Hepatocyte (in vitro differentiated cells): ENCODE measurements at regions not wholly inside any gene's neighbourhood (a gene's known extent, or its start where the extent isn't known, plus 50 kb on each side); places are given as distances from the start of the nearest gene placed in this dataset.

ENCODE experiments used
- DNase-seq: peaks from one replicate; pipeline ENCODE4 v3.0.0-alpha.2; 2016; ENCODE audit warnings: low spot score
- H2AFZ ChIP-seq: fragments of 200-600 bp; sonication (generic); 2 replicates; pipeline ENCODE4 v1.6.0; 2016; ENCODE audit warnings: antibody characterized with exemption, mild to moderate bottlenecking
- H3K27ac ChIP-seq: fragments of 200-600 bp; sonication (generic); 2 replicates; pipeline ENCODE4 v1.5.1; 2016; ENCODE audit warnings: mild to moderate bottlenecking
- H3K27me3 ChIP-seq: fragments of 200-600 bp; sonication (generic); 2 replicates; pipeline ENCODE4 v1.6.1; 2016
- H3K36me3 ChIP-seq: fragments of 200-600 bp; sonication (generic); replicated peaks from 2 replicates; pipeline ENCODE4 v1.5.1; 2016; ENCODE audit warnings: low read depth; ENCODE audit not compliant: insufficient read depth
- H3K4me1 ChIP-seq: fragments of 200-600 bp; sonication (generic); 2 replicates; pipeline ENCODE4 v1.5.1; 2016; ENCODE audit warnings: mild to moderate bottlenecking, moderate library complexity; ENCODE audit not compliant: insufficient read depth
- H3K4me2 ChIP-seq: fragments of 200-600 bp; sonication (generic); 2 replicates; pipeline ENCODE4 v1.6.0; 2016
- H3K4me3 ChIP-seq: fragments of 200-600 bp; sonication (generic); 2 replicates; pipeline ENCODE4 v1.5.1; 2016; ENCODE audit warnings: mild to moderate bottlenecking
- H3K79me2 ChIP-seq: fragments of 200-600 bp; sonication (generic); 2 replicates; pipeline ENCODE4 v1.6.0; 2017; ENCODE audit warnings: mild to moderate bottlenecking
- H3K9me2 ChIP-seq: fragments of 200-600 bp; sonication (generic); replicated peaks from 2 replicates; pipeline ENCODE4 v1.6.0; 2017; ENCODE audit warnings: mild to moderate bottlenecking; ENCODE audit not compliant: insufficient read depth
- H3K9me3 ChIP-seq: fragments of 200-600 bp; sonication (generic); 2 replicates; pipeline ENCODE4 v1.5.1; 2016; ENCODE audit warnings: low read depth, mild to moderate bottlenecking
- H4K20me1 ChIP-seq: fragments of 200-600 bp; sonication (generic); 2 replicates; pipeline ENCODE4 v1.6.0; 2016; ENCODE audit warnings: mild to moderate bottlenecking; ENCODE audit not compliant: insufficient read depth, poor library complexity, severe bottlenecking
- EZH2 ChIP-seq: fragments of 200-600 bp; sonication (generic); IDR thresholded peaks from 2 replicates; pipeline ENCODE4 v1.6.1; 2016; ENCODE audit warnings: antibody characterized with exemption, mild to moderate bottlenecking, borderline replicate concordance
- EZH2phosphoT487 ChIP-seq: fragments of 200-600 bp; sonication (generic); IDR thresholded peaks from one replicate; pipeline ENCODE4 v1.6.1; 2018; ENCODE audit warnings: antibody characterized with exemption, mild to moderate bottlenecking, low read depth, moderate library complexity; ENCODE audit not compliant: unreplicated experiment, severe bottlenecking
- whole genome bisulfite sequencing: methylation state at CpG from one replicate; pipeline ENCODE4 v1.1.6; 2016; ENCODE audit warnings: low lambda C conversion rate; ENCODE audit errors: missing lambda C conversion rate; 5-methylcytosine and 5-hydroxymethylcytosine counted together
- TF ChIP-seq, protein P1 (sequence below): fragments of 200-600 bp; sonication (generic); IDR thresholded peaks from 2 replicates; pipeline ENCODE4 v1.5.1; 2016; ENCODE audit warnings: antibody characterized with exemption, mild to moderate bottlenecking; ENCODE audit not compliant: poor library complexity

DNA sequence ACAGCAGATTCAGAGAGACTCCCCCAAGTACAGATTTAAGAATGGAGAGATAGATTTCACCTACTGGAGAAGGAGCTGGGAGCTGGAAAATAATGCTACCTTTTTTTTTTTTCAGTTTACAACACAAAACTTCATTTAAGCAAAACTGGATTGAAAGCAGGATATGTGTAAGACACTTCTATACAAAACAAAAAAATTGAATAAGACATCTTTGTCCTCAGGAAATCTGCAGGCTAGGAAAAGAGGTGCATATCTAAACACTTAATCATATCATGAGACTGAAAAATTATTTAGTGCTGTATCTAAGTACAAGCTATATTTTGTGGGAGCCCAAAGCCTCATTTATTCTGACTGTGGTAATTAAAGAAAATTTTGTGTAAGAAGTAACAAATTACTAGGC lies 516.1 kb downstream of the ZIC1 start:
- Histone ChIP-seq H3K4me3 (no peak overlapping the region), H3K4me2 (no peak overlapping the region), H3K27me3 (no peaks in the 10 kb centered on the region), H3K9me3 (no peaks in the 10 kb centered on the region), H2AFZ (no peak overlapping the region), H3K27ac (no peak overlapping the region), H3K79me2 (no peaks in the 10 kb centered on the region), H3K4me1 (no peaks in the 10 kb centered on the region), H3K9me2 (no peaks in the 10 kb centered on the region), H3K36me3 (no peaks in the 10 kb centered on the region), H4K20me1 (no peaks in the 10 kb centered on the region)
- DNase-seq = no peak
- TF ChIP-seq EZH2 = no peak
- no peak for TF ChIP-seq EZH2phosphoT487

DNA sequence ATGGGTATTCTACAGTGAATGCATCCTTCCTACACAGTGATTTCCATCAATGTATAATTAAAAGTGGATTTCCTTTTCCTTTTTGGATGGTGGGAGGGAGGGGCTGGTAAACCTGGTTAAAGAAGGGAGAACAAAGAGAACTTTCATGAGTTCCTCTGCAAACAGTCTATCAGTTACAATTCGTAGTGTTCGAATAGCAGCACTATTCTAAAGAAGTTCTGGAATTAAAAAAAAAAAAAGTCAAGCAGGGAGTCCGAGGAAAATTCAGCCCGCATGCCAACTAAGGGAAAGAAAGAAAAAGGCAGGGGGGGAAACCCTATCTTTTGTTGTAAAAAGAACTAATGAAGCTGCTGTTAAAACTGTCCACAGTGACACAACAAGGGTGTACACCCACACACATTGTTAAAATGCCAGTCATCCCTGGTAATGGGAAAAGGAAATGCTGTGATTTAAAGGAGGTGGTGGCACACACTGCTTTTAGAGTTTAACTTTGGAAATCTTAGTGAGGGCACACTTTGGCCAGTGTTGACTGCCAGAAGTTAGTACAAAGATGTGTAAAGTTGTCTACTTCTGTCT lies 521.2 kb downstream of the ZIC1 start:
- 52% methylated on average over 4 of the region's 4 CpGs for WGBS
- H3K4me3 ChIP-seq = no peak overlapping the region
- H3K27ac ChIP-seq = no peak overlapping the region
- TF ChIP-seq EZH2 (no peak), EZH2phosphoT487 (no peak)
- TF ChIP-seq, protein P1, sequence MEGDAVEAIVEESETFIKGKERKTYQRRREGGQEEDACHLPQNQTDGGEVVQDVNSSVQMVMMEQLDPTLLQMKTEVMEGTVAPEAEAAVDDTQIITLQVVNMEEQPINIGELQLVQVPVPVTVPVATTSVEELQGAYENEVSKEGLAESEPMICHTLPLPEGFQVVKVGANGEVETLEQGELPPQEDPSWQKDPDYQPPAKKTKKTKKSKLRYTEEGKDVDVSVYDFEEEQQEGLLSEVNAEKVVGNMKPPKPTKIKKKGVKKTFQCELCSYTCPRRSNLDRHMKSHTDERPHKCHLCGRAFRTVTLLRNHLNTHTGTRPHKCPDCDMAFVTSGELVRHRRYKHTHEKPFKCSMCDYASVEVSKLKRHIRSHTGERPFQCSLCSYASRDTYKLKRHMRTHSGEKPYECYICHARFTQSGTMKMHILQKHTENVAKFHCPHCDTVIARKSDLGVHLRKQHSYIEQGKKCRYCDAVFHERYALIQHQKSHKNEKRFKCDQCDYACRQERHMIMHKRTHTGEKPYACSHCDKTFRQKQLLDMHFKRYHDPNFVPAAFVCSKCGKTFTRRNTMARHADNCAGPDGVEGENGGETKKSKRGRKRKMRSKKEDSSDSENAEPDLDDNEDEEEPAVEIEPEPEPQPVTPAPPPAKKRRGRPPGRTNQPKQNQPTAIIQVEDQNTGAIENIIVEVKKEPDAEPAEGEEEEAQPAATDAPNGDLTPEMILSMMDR = no peak
- no peaks in the 10 kb centered on the region for H3K79me2 ChIP-seq
- no peaks in the 10 kb centered on the region for H3K36me3 ChIP-seq
- no peaks in the 10 kb centered on the region for H4K20me1 ChIP-seq
- no peak overlapping the region for H3K4me2 ChIP-seq
- H3K4me1 ChIP-seq = no peaks in the 10 kb centered on the region
- no peaks in the 10 kb centered on the region for H3K9me2 ChIP-seq
- no peaks in the 10 kb centered on the region for H3K27me3 ChIP-seq
- no peak for DNase-seq
- H3K9me3 ChIP-seq = no peaks in the 10 kb centered on the region
- H2AFZ ChIP-seq = no peak overlapping the region

DNA sequence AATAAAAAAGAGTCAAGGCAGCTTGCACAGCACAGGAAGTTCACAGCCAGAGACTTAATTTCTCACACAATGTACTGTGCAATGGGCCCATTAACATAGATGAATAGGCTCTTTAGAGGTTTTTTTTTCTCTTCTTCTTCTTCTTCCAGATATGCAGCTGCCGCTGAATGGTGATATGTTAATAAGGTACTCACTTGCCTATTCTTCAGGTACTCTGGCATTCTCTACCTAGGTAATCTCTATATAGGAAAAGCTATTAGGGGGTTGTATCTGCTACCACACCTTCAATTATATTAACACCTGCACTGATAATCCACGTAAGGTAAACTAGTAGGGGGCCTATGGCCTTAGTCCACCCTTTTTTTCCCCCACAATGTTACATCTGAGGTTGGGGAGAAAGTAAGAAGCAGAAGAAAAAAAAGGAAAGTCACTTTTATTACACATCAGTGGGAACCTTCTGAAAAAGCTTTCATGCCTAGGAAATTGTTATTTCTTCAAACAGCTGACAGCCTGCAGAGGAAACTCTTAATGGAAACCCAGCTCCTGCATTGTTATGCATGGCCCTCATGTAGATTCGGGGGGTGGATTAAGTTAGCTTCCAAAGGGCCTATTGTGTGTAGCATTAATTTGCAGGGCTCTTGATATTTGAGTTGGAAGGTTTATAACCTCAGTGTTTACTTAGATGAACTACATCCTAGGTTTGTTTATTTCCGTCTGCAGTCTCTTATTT lies 525.5 kb downstream of the ZIC1 start:
- Histone ChIP-seq H2AFZ (no peak overlapping the region), H3K4me2 (no peak overlapping the region), H3K79me2 (no peaks in the 10 kb centered on the region), H3K4me3 (no peak overlapping the region), H4K20me1 (no peaks in the 10 kb centered on the region), H3K36me3 (no peaks in the 10 kb centered on the region), H3K27ac (no peak overlapping the region), H3K27me3 (no peaks in the 10 kb centered on the region), H3K9me3 (no peaks in the 10 kb centered on the region), H3K4me1 (no peaks in the 10 kb centered on the region), H3K9me2 (no peaks in the 10 kb centered on the region)
- WGBS = 45% methylated on average over 4 of the region's 4 CpGs
- TF ChIP-seq, protein P1 = no peak
- TF ChIP-seq EZH2 (no peak), EZH2phosphoT487 (no peak)
- no peak for DNase-seq

DNA sequence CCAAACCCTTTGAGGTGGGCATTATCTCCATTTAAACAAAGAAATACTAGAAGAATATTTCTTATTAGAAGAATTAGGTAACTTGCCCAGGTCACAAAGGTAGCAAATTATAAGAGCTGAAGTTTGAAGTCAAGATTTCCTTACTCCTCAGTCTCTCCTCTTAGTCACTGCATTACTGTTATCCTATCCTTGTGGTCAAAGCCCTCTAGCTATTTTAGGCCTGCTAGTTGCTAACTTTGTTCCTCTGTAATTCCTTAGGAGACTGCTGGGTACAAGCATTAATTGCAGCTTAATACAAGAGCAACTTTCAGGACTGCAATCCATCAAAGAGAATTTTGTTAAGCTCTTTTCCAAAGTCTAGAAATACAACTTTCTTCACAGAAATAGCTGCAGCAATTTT lies 528.2 kb downstream of the ZIC1 start:
- Histone ChIP-seq H3K27ac (no peak overlapping the region), H3K79me2 (no peaks in the 10 kb centered on the region), H3K4me3 (no peak overlapping the region), H3K36me3 (no peaks in the 10 kb centered on the region), H3K9me3 (no peaks in the 10 kb centered on the region), H3K9me2 (no peaks in the 10 kb centered on the region), H3K4me2 (no peak overlapping the region), H3K4me1 (no peaks in the 10 kb centered on the region), H3K27me3 (no peaks in the 10 kb centered on the region), H2AFZ (no peak overlapping the region), H4K20me1 (no peaks in the 10 kb centered on the region)
- DNase-seq = no peak
- no peak for TF ChIP-seq EZH2
- TF ChIP-seq EZH2phosphoT487 = no peak
- TF ChIP-seq, protein P1 = no peak
